HPDE6-E6E7 (cell line): ENCODE measurements at regions not wholly inside any gene's neighbourhood (a gene's known extent, or its start where the extent isn't known, plus 50 kb on each side); places are given as distances from the start of the nearest gene placed in this dataset.
"Not testable (repeated sequence)": the region's sequence is repeated elsewhere in the genome, so short reads cannot be mapped to it uniquely, and the experiment has no call there.

Source experiments
- DNase-seq: peaks from one replicate; pipeline ENCODE4 v3.0.0; 2011; ENCODE audit warnings: missing footprints; ENCODE audit errors: extremely low spot score

DNA sequence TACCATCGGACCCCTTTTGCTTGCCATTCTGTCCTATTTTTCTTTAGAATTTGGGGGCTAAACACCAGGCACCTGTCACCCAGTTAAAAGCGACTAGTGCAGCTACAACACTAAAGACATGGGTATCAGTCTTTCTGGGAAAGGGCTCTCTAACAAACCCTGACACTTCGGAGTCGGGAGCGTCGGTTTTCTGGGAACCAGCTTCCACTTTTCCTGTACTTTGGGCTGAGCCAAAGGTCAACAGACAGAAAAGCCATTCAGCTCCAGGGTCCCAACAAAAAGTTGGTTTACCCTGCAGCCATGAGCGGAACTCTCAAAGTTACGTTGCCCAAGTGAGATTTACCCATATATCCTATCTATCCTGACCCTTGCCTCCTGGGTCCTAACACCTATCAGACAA lies 337.0 kb upstream of the SLITRK5 start:
- DNase-seq = no peak

DNA sequence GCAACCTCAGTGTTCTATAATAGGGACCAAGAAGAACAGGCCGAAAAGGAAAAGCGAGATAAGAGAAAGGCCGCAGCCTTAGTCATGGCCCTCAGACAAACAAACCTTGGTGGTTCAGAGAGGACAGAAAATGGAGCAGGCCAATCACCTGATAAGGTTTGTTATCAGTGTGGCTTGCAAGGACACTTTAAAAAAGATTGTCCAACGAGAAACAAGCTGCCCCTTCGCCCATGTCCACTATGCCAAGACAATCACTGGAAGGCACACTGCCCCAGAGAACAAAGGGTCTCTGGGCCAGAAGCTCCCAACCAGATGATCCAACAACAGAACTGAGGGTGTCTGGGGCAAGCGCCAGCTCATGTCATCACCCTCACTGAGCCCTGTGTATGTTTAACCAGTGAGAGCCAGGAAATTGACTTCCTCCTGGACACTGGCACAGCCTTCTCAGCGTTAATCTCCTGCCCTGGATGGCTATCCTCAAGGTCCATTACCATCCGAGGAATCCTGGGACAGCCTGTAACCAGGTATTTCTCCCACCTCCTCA lies 334.8 kb upstream of the SLITRK5 start:
- not testable (repeated sequence) for DNase-seq

DNA sequence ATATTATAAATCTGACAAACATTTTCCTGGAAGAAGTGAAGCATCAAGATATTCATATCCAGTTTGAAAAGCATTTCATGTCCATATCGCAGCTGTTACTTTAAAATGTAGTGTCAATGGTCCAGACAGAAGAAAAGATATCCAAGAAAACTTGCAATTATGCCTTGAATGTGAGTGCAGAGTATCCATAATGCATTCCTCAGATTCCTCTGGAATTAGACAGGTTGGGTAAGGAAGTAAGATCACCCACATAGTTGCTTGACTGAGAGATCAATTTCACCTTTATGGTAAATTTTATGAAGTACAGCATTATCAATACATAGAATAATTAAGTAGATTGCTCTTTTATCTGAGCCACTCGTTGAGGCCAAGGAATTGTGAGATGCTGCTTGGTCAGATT lies 327.0 kb upstream of the SLITRK5 start:
- no peak for DNase-seq

DNA sequence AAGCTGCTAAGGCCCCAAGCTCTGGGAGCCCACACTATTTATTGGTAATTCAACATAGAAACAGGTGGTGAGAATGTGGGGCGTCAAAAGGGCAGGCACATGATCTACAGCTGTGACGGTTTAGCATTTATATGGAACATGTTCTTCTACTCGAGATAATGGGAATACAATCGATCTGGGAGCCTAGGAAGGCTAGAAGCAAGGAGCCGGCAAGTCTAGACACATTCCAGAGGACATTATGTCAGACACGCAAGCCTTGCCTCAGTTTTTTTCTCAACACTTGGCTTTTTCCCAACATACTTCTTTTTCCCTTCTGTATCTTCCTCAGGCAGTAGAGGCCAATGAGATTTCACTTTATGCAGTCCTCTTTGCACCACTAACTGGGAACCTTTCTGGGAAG lies 315.7 kb upstream of the SLITRK5 start:
- no peak for DNase-seq

DNA sequence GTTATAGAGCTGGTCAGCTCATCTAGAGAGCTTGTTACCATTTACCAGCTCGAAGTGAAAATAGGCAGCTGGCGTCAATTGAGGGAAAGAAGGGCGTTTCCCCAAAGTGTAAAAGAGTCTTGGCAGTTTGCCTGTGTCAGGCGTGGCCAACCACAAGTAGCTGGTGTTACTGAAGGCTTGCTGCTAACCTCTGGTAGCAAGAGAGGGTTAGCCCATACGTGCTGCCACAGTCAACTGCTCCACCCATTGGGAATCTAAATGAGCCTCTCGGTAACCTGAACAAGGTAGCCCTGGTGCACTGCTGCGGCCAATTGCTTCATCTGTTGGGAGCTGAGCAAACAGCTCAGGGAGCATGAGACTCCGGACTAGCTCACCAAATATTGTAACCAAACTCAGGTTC lies 314.9 kb upstream of the SLITRK5 start:
- no peak for DNase-seq

DNA sequence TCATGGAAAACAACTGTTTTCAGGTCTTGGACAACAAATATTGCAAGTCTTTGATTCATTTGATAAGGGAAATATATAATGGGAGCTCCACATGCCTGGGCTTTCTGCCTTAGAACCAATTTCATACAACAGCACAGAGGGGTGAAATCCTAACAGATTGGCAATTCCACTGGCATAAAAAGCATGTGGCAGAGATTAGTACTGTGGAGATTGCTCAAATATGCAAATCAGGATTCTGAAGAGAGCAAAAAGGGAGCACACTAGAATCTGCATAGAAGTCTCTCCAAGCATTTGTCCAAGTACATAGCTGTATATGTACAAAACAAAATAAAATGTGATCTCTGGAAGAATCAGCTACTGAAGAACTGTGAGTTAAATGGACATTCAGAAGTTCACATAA lies 312.9 kb upstream of the SLITRK5 start:
- no peak for DNase-seq

DNA sequence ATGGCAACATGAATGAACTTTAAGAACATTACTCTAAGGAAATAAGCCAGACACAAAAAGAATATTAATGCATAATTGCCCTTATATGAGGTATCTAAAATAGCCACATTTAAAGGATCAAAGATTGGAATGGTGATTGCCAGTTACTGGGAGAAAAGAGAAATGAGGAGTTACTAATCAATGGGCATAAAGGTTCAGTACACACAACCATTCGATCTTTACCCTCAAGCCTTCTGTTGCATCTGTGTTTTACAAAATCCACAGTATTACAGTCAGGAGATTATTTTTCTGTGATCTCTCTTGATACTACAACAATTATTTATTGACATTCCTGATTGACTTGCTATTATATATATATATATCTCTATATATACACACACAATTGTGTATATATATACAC lies 310.0 kb upstream of the SLITRK5 start:
- DNase-seq = no peak

DNA sequence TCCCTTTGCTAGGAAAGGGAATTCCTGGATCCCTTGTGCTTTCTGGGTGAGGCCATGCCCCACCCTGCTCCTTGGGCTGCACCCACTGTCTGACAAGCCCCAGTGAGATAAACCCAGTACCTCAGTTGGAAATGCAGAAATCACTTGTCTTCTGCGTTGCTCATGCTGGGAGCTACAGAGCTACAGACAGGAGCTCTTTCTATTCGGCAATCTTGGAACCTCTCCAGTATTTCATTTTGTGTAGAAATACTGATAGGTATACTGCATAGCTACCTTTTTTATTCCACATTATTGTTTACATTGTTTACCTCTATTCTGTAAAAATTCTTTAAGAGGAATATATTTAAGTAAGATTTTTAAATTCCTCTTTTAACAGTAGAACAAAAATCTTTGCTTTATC lies 302.5 kb upstream of the SLITRK5 start:
- DNase-seq = no peak

DNA sequence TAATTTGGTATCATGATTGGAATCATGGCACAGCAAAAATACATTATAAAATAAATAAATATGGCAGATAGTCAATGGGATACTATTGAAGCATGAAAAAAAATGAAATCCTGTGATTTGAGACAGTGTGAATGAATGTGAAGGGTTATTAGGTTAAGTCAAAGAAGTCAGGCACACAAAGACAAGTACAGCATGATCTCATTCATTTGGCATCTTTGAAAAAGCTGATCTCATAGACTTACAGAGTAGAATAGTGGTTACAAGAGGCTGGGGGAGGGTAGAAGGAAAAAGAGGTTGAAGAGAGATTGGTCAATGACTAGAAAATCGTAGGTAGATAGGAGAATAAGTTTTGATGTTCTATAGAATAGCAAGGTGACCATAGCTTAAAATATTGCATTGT lies 295.1 kb upstream of the SLITRK5 start:
- no peak for DNase-seq

DNA sequence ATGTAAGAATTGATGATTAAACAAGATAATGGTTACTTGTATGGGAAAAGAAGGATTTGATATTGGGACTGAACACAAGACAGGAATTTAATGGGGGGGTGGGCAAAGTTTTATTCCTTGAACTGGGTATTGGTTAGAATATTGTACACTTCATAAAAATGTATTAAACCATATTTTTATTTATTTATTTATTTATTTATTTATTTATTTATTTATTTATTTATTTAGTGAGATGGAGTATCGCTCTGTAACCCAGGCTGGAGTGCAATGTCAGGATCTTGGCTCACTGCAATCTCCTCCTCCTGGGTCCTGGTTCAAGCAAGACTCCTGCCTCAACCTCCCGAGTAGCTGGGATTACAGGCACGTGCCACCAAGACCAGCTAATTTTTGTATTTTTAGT lies 287.1 kb upstream of the SLITRK5 start:
- DNase-seq = no peak

DNA sequence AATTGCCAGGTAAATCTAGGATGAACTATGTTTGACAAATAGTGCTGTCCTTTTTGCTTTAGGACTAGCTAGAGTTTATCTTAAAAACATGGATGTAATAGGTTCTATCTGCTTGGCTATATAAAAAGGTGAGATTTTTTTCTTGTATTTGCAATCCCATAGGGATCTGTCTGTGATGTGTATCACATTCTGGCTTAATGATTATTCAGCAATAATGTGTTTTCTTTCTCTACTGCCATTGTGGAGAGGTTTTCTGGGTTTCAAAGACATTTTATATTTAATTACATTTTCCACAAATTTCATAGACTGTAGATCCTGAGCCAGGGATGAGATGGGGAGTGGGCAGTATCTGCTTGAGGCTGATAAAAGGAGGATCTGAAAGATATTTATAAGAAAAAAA lies 277.8 kb upstream of the SLITRK5 start:
- no peak for DNase-seq

DNA sequence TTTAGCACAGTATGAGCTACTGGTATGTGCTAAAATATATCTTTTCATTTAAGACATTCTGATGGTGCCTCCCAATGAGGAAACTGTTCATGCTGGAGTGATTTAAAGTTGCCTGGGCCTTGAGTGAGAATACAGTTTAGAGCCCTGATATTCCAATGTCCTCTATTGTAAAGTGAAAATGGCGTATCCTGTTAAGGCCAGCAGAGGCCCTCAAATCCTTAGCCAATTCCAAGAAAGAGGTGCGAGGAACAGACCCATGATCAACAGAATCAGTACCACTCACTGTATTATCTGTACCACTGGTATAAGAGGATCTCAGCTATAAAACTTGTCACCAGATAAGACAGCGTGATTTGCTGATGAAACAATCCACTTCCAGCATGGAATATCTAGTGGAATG lies 273.1 kb upstream of the SLITRK5 start:
- no peak for DNase-seq

DNA sequence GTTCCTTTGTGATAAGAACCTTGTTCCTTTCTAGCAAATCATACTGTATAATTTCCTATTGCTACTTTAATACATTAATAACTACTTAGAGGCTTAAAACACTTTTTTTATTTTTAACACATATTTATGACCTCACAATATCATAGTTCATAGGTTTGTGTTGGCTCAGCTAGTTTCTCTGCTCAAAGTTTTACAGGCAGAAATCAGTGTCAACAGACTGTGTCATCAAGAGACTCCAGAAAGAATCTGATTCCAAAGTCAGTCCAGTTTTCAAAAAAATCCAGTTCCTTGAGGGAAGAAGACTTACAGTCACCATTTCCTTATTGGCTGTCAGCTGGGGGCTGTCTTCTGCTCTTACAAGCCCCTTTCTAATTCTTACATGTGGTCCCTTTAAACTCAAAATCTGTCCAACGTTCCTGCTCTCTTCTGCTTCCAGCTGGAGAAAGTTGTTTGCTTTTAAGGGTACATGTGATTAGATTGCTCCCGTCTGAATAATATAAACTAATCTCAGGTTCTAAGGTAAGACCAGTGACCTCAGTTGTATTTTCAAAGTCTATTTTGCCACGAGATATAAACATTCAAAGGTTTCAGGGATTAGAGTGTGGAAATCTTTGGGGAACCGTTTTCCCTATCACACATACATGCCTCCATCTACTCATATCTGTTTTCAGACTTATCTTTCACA lies 267.3 kb upstream of the SLITRK5 start:
- DNase-seq = no peak

DNA sequence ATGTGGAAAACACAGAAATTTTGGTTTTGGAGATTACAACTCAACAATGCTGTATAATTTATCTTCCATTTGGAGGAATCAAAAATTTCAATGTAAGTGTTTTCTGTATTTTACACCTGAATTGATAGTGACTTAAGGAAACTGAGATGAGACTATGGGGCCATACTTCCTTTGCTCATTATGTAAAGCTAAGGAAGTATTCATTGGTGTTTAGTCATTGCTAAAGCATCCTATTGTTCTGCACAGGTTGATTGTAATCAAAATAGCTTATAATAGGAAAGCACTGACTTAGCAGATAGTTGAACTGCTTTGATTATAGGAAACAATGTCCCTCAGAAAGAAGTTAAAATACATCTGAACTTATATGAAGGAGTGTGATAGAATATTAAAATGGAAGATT lies 244.4 kb upstream of the SLITRK5 start:
- DNase-seq = no peak

DNA sequence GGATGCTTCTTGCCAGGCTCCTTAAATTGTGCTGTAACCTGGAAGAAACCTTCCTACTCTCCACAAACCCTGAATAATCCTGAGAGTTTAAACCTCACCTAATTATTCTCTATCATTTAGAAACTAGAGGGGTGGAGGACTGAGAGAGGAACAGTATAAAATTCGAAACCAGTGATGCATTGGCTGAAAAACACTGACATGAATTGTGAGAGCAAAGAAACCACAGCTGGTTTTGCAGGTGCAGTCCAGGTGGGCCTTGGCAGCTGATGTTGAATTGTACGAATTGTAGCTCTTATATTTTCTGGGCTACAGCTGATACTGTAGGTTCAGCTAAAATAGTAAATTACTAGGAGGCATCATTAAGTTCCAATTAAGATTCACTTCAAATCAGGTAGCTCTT lies 227.0 kb upstream of the SLITRK5 start:
- no peak for DNase-seq

DNA sequence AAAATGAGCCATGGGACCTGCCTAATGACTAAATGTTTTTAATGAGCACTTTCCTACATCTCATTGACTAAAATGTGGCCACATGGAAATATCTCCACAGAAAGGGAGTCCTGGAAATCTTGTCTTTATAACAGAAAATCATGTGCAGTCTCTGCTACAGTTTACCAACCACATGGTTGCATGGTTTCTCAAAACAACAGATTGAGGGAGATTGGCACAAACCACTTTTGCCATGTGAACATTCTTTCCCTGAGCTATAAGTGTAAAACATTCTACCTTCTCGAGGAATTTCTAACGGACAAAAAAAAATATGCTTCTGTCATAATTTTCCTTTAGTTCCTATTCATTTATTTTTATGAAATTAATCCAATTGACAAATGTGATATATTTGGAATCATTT lies 218.9 kb upstream of the SLITRK5 start:
- no peak for DNase-seq

DNA sequence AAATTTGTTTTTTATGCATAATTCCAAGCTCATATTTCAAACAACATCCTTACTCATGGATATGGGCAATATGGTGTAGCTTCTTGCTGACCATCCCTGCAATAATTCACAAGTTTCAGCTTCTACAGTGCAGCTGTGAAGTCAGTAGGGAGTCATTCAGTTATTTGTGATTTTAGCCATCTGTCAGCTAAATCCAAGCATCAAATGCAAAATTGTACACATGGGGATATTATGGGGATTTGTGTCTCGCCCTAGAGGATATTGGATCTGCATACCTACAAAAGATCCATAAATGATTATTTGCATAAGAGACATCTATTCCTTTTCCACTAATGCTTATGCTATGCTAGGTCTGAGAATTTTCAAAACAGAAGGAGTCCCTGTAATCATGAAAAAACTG lies 217.9 kb upstream of the SLITRK5 start:
- no peak for DNase-seq

DNA sequence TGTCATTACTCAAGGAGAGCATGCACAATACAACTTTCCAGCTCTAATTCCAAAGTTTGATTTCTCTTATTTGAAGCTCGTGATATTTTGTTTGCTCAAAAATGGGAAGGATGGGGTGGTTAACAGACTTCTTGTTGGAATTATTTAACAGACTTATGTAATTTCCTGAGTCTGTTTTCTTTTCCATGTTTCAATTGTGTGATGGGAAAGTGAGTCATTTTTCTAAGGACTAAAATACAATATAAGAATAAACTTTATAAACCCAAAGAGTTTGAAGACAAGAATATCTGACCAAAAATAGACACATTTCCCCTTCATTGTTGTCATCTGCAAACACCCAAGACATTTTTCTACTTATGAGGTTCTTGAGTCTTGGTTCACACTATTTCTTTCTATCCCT lies 211.8 kb upstream of the SLITRK5 start:
- DNase-seq = no peak

DNA sequence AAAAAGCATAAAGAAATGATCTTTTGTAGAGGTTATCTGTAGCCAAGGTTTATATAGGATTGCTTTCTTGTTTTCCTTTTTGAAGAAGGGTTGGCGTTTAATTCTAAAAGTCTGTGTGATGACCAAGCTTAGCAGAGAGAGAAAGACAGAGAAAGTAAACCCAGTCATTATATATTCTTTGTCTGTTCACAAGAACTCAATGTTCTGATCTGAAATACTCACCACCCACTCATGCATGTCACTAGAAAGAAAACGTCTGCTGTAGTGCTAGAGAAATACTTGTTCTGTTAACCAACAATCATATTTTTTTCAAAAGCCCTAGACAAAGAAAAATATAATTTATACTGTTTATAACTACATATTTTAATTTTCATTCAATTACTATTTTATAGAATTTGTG lies 173.7 kb upstream of the SLITRK5 start:
- no peak for DNase-seq

DNA sequence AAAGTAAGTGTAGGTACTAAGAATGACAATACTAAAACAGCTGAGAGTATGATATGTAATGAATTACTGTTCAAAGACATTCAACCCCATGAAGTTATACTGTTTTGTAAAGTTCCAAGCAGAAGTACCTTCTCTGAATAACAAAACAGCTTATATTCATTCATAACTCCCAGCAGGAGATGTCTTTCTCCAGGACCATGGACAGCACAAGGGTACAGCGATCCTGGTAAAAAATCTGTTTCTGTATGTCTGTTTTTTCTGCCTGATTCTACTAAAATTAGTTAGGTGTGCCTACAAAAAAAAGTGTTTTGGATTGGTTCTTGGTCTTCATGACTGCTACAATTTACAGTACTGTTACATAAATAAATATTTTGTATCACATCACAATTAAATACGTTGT lies 172.5 kb upstream of the SLITRK5 start:
- DNase-seq = peak; percentile 15

DNA sequence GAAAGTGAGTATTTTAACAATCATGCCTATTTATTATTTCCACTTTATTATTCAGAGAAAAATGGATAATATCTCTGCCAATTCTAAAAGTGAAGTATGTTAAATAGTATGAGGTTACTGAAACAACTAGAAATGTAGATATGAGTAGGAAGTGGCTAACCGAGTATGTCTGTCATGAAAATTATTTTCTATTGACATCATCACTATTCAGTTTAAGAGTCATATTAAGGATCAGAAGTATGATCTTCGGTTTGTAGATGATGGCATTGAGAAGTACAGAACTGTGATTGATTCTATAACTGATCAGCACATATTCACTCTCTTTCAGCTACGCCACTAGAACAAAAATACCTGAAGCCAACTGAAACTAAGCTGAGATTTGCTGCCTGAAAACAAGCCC lies 146.4 kb upstream of the SLITRK5 start:
- DNase-seq = no peak

DNA sequence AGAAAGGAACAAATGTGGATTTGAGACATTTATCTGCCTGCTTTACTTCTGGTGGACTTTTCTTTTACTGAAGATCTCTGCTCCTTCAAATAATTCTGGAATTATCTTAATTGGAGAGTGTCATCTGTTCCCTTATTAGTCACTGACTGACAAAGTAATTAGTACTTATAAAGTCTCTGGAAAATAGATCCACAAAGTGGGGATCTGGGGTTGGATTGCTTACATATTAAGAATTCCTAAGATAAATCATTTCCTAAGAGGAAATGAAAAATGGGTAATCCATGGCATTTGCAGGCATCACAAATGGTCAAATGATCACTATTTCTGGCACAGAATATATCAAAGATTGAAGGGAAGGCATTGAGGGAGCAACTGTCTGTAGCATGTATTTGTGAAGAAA lies 137.4 kb upstream of the SLITRK5 start:
- DNase-seq = no peak

DNA sequence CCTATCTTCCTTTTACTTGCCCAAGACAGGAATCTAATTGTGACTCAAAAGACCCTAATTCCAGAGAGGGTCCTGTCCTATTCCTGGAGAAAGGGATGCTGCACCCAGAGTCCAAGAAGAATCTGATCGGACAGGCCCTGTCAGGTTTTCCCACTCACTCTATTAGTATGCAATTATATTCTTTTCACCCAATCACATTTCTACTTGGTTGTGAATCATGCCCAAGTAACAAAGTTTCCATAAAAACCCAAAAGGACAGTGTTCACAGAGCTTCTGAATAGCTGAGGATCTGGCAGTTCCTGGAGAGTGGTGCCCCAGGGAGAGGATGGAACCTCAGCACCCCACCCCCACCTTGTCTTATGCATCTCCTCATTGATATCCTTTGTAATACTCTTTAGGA lies 135.3 kb upstream of the SLITRK5 start:
- DNase-seq = peak; percentile 12

DNA sequence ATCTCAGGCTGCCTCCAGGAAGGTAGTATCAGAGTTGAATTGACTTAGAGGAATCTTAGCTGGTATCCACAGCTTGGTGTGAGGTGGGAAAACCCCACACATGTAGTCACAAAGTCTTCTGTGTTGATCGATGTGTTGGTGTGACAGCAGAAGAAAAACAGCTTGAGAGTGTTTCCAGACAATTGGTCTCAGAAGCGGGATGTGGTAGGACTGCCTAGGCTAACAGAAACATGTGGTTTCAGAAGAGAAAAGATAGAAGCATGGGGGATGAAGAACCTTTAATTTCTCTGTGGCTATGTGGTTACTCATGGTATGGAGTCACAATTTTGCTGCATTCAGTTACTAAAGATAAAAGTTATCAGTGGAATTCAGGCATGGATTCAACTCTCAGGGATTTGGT lies 134.7 kb upstream of the SLITRK5 start:
- no peak for DNase-seq
